ENCODE measurements at regions not wholly inside any gene's neighbourhood (a gene's known extent, or its start where the extent isn't known, plus 50 kb on each side); places are given as distances from the start of the nearest gene placed in this dataset.

DNA sequence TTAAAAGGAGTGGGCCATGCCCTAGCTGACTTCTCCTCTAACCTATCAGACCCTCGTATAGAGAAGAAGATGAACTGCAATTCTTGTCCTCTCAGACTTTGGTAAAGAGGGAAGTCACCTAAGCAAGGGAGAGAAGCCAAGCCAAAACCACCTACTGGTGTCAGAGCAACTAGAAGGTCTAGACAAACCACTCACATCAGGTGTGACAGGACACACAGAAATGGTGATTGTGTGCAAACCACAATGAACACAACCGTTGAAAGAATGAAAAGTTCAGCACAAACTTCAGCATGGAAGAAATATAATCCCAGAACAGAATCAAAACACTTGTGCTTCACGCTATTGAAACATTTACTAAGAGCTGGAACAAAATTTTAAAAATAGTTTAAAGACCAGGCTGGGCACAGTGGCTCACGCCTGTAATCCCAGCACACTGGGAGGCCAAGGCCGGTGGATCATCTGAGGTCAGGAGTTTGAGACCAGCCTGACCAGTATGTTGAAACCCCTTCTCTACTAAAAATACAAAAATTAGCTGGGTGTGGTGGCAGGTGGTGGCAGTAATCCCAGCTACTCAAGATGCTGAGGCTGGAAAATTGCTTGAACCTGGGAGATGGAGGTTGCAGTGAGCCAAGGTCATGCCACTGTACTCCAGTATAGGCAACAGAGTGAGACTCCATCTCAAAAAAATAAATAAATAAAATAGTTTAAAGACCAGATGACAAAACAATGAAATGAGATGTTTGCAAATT is 56.2 kb upstream of the NTF3 start:
- Histone ChIP-seq H3K4me1 (peaks cover 11 to 12% of the 10 kb centered on the region in 2 donors), H3K27ac (no peak overlapping the region), H3K36me3 (no peaks in the 10 kb centered on the region), H3K4me3 (no peak overlapping the region), H3K27me3 (no peaks in the 10 kb centered on the region), H3K9me3 (no peaks in the 10 kb centered on the region)
- in situ Hi-C loops (cut with MboI; ENCODE audit: low sequenced_read_pairs in 4 of 4) (no loop called here), intact Hi-C loops (cut with DNase I; ENCODE audit: low total_unique reads) (loop anchor here (10.0 kb wide), 1 partner anchor 121 kb away; no protein-coding TSS in a partner anchor)
- DNase-seq (no peak), ATAC-seq (no peak)
- no peak for TF ChIP-seq POLR2A (IDR thresholded peaks at IDR 0.05)
- TF ChIP-seq, protein P1, sequence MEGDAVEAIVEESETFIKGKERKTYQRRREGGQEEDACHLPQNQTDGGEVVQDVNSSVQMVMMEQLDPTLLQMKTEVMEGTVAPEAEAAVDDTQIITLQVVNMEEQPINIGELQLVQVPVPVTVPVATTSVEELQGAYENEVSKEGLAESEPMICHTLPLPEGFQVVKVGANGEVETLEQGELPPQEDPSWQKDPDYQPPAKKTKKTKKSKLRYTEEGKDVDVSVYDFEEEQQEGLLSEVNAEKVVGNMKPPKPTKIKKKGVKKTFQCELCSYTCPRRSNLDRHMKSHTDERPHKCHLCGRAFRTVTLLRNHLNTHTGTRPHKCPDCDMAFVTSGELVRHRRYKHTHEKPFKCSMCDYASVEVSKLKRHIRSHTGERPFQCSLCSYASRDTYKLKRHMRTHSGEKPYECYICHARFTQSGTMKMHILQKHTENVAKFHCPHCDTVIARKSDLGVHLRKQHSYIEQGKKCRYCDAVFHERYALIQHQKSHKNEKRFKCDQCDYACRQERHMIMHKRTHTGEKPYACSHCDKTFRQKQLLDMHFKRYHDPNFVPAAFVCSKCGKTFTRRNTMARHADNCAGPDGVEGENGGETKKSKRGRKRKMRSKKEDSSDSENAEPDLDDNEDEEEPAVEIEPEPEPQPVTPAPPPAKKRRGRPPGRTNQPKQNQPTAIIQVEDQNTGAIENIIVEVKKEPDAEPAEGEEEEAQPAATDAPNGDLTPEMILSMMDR (IDR thresholded peaks at IDR 0.05 in 4 of 5, conservative IDR thresholded peaks at IDR 0.05 in 1 of 5) = no peak

DNA sequence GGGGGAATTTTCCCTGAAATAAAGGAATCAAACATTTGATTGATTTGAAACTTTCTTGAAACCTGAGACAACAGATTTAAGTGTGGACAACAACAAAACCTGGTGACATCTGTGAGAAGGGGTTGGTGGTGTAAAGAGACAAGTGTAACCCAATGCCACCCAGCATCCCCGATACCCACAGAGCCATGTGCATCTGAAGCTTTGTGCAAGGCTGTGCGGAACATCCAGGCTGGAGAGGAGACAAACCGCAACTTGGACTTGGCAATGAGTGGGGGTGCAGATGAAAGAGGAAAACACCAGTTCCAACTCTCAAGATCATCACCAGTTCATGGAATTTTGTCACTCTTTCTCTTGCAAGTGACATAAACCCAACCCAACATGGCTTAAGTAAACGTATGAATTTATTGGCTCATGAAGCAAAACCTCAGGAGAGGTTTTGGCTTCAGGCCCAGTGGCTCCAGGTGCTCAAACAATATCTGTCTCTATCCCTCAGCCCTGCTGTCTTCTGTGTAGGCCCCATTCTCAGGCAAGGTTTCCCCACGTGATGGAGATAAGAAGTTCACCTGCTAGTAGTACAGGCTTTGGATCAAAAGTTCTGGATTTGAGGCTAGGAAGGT is 55.2 kb upstream of the NTF3 start:
- intact Hi-C loops (cut with DNase I; ENCODE audit: low total_unique reads) = loop anchor here (10.0 kb wide), 1 partner anchor 122 kb away; no protein-coding TSS in a partner anchor
- ATAC-seq (no peak), DNase-seq (peak; percentile 17 to 23)
- no peaks in the 10 kb centered on the region for H3K9me3 ChIP-seq
- no peaks in the 10 kb centered on the region for H3K27me3 ChIP-seq
- in situ Hi-C loops (cut with MboI; ENCODE audit: low sequenced_read_pairs in 4 of 4) = no loop called here
- no peak overlapping the region for H3K27ac ChIP-seq
- TF ChIP-seq POLR2A (IDR thresholded peaks at IDR 0.05) = no peak
- TF ChIP-seq, protein P1 (IDR thresholded peaks at IDR 0.05 in 4 of 5, conservative IDR thresholded peaks at IDR 0.05 in 1 of 5) = no peak
- peaks cover 15 to 17% of the 10 kb centered on the region in 2 donors for H3K4me1 ChIP-seq
- H3K36me3 ChIP-seq = no peaks in the 10 kb centered on the region
- no peak overlapping the region for H3K4me3 ChIP-seq

DNA sequence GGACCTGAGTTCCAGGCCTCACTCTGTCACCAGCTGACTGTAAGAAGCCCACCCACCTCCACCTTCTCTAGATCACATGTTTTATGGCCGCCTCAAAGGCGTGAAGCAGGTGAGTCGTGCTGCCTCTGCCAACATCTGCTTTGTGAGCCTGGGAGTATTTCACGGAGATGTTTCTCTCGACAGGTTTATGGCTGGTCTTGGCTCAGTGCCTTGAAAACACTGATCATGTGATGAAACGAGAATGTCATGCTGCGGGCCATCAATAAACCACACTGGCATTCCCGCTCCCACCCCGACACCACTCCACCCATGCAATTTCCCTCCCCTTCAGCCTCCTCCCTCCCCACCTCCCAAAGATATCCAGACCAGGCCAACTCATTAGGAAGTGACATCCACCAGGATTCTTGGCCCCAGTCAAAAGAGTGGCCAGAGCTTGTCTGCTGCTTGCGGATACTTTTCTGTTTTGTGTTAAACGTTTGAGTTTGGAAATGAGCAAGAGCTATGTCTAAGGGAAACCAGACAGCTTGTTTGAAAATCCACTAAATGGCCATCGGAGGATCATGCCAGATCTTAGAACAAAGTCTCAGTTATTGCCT is 53.8 kb upstream of the NTF3 start:
- no peaks in the 10 kb centered on the region for H3K27me3 ChIP-seq
- H3K27ac ChIP-seq = no peak overlapping the region
- no peaks in the 10 kb centered on the region for H3K9me3 ChIP-seq
- H3K36me3 ChIP-seq = no peaks in the 10 kb centered on the region
- H3K4me1 ChIP-seq = peaks cover 26 to 31% of the 10 kb centered on the region in 2 donors
- intact Hi-C loops (cut with DNase I; ENCODE audit: low total_unique reads) (loop anchor here (2.0 to 10.0 kb wide), 2 partner anchors 123 to 207 kb away; no protein-coding TSS in a partner anchor), in situ Hi-C loops (cut with MboI; ENCODE audit: low sequenced_read_pairs in 4 of 4) (no loop called here)
- ATAC-seq (no peak), DNase-seq (no peak)
- no peak overlapping the region for H3K4me3 ChIP-seq
- TF ChIP-seq, protein P1 (IDR thresholded peaks at IDR 0.05 in 4 of 5, conservative IDR thresholded peaks at IDR 0.05 in 1 of 5) = no peak
- no peak for TF ChIP-seq POLR2A (IDR thresholded peaks at IDR 0.05)

DNA sequence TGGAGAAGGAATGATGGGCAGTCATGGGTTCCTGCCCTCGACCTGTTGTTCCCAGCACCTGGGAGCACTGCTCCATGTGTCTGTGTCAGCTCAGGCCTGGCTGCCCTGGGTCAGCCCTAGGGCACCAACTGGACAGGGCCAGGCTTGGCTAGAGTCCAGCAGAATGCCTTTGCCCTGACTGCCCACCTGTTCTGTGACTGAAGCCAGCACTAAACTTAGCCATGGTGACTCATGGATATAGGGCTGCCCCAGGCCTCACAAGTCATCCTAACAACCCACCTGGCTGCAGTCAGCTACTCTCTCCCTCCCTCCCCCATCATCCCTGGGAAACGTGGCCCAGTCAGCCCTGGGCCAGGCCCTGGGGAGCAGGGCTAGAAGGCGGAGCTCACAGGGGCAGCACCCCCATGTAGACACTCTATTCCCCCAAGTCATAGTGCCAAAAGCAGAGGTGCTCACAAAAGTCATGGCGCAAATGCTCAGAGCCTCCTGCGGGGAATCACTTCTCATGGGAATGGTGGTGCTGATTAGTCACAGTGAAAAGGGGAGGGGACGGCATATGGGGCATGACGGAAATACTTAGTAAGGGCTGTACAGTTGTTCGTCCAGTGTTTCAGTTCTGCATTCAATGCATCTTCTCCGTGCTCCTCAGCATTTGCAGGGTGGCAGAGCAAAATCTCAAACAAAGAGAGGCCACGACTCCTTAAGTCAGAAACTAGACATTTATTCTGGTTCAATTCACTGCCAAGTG is 52.0 kb upstream of the NTF3 start:
- Histone ChIP-seq H3K36me3 (no peaks in the 10 kb centered on the region), H3K4me1 (peaks cover 27 to 33% of the 10 kb centered on the region in 2 donors), H3K9me3 (no peaks in the 10 kb centered on the region), H3K4me3 (no peak overlapping the region), H3K27ac (peak overlapping the region; percentile 68 to 81 (median 76)), H3K27me3 (no peaks in the 10 kb centered on the region)
- ATAC-seq (peak; percentile 97 to 98), DNase-seq (peak; percentile 93 to 96)
- intact Hi-C loops (cut with DNase I; ENCODE audit: low total_unique reads) = loop anchor here (2.0 to 10.0 kb wide), 4 partner anchors 48 to 209 kb away; partner anchors contain the start of gene NTF3
- in situ Hi-C loops (cut with MboI; ENCODE audit: low sequenced_read_pairs in 4 of 4) = no loop called here
- TF ChIP-seq, protein P1 (IDR thresholded peaks at IDR 0.05 in 4 of 5, conservative IDR thresholded peaks at IDR 0.05 in 1 of 5) = no peak
- no peak for TF ChIP-seq POLR2A (IDR thresholded peaks at IDR 0.05)

Data from gastrocnemius medialis (tissue), 4 donors.